SK-N-MC (cell line): ENCODE measurements at regions not wholly inside any gene's neighbourhood (a gene's known extent, or its start where the extent isn't known, plus 50 kb on each side); places are given as distances from the start of the nearest gene placed in this dataset.

Experiments used
- EZH2 ChIP-seq: fragments of 200-600 bp; sonication (generic); IDR thresholded peaks from one replicate; pipeline ENCODE4 v1.6.1; 2017; ENCODE audit warnings: antibody characterized with exemption
- POLR2AphosphoS5 ChIP-seq: IDR thresholded peaks from 2 replicates; pipeline ENCODE4 v1.6.1; 2012; ENCODE audit warnings: mild to moderate bottlenecking, low read depth, low read length, borderline replicate concordance

- TF ChIP-seq EZH2 (no peak), POLR2AphosphoS5 (no peak)
These were observed 355.9 kb downstream of the PREX1 start for GRCh38 chr20:48471759-48472408.
